ENCODE measurements at regions not wholly inside any gene's neighbourhood (a gene's known extent, or its start where the extent isn't known, plus 50 kb on each side); places are given as distances from the start of the nearest gene placed in this dataset.

GRCh38 chr11:82041764-82042163, 691.9 kb downstream of the FAM181B start:
- no peak overlapping the region for H3K4me2 ChIP-seq (ENCODE audit: insufficient read depth in 1 of 2, low read depth in 2 of 2, low read length in 2 of 2)
- H3K9ac ChIP-seq (replicated peaks in 1 of 4; ENCODE audit: extremely low read depth in 1 of 4, low read depth in 3 of 4, low read length in 3 of 4): no peak overlapping the region
- H2BK5ac ChIP-seq (ENCODE audit: low read depth, low read length): no peak overlapping the region
- H3K79me1 ChIP-seq (ENCODE audit: low read depth, low read length): no peaks in the 10 kb centered on the region
- H4K91ac ChIP-seq (replicated peaks; ENCODE audit: insufficient read length, low read length): no peak overlapping the region
- no peaks in the 10 kb centered on the region for H3K23me2 ChIP-seq (ENCODE audit: low read depth, low read length)
- no peak overlapping the region for H3K18ac ChIP-seq (ENCODE audit: extremely low read depth, low read length)
- H3K14ac ChIP-seq (ENCODE audit: insufficient read length): no peak overlapping the region
- POLR2A ChIA-PET (ENCODE audit: partially characterized antibody): no interaction called here
- H2AFZ ChIP-seq (ENCODE audit: low read length): no peak overlapping the region
- H2AK5ac ChIP-seq (ENCODE audit: low read depth, low read length): no peak overlapping the region
- no peaks in the 10 kb centered on the region for H3K36me3 ChIP-seq (ENCODE audit: control insufficient read depth in 2 of 4, insufficient read depth in 4 of 4, low read length in 3 of 4)
- H3K9me3 ChIP-seq (ENCODE audit: insufficient read depth in 2 of 2, low read depth in 1 of 2, low read length in 1 of 2): no peaks in the 10 kb centered on the region
- no peak overlapping the region for H2BK12ac ChIP-seq (ENCODE audit: low read depth, low read length)
- no peak overlapping the region for H3K4me3 ChIP-seq (ENCODE audit: extremely low read depth in 1 of 4, insufficient read depth in 2 of 4, low read depth in 3 of 4, low read length in 4 of 4)
- no peak overlapping the region for H4K5ac ChIP-seq (ENCODE audit: insufficient read length, low read depth, low read length)
- H2BK120ac ChIP-seq (replicated peaks; ENCODE audit: low read depth, low read length): no peak overlapping the region
- H3K4me1 ChIP-seq (replicated peaks in 1 of 4; ENCODE audit: control insufficient read depth in 3 of 4, insufficient read depth in 4 of 4, low read length in 3 of 4): no peaks in the 10 kb centered on the region
- no peak overlapping the region for H3K23ac ChIP-seq (ENCODE audit: insufficient read length)
- H4K20me1 ChIP-seq (replicated peaks in 1 of 2; ENCODE audit: control insufficient read depth in 1 of 2, insufficient read depth in 2 of 2, low read length in 2 of 2): no peaks in the 10 kb centered on the region
- CTCF ChIA-PET (ENCODE audit: partially characterized antibody): interaction anchor here (1.0 to 1.4 kb wide), 3 partner anchors 128 to 394 kb away, joined by 3 to 4 read pairs (median 3); no protein-coding TSS in a partner anchor
- no peak overlapping the region for H3K27ac ChIP-seq (ENCODE audit: low read depth, low read length)
- no peaks in the 10 kb centered on the region for H3K27me3 ChIP-seq (replicated peaks in 1 of 4; ENCODE audit: control insufficient read depth in 3 of 4, extremely low read depth in 1 of 4, insufficient read depth in 3 of 4, low read length in 3 of 4)
- DNase-seq (ENCODE audit: low read depth in 1 of 2, low spot score in 2 of 2) (no peak), FAIRE-seq (no peak)
- H3K4ac ChIP-seq (replicated peaks; ENCODE audit: insufficient read length, low read depth, low read length): no peak overlapping the region
- no peak overlapping the region for H2BK15ac ChIP-seq (ENCODE audit: low read length)
- H3K56ac ChIP-seq (replicated peaks; ENCODE audit: insufficient read length, low read depth, low read length): no peak overlapping the region
- H4K8ac ChIP-seq (ENCODE audit: extremely low read depth, insufficient read depth, low read length): no peak overlapping the region
- no peaks in the 10 kb centered on the region for H3K79me2 ChIP-seq (ENCODE audit: control insufficient read depth in 1 of 2, insufficient read depth in 2 of 2, low read length in 2 of 2)
- WGBS, 2 experiments (ENCODE audit: extremely low coverage in 1 of 2, insufficient coverage in 1 of 2, insufficient read length in 1 of 2, insufficient replicate concordance in 2 of 2, low coverage in 1 of 2, low lambda C conversion rate in 2 of 2, missing lambda C conversion rate in 1 of 2): 93% methylated on average over 6 of the region's 6 CpGs; no CpG with 5 or more reads in 1 of the 2 experiments
- no peak overlapping the region for H2BK20ac ChIP-seq (ENCODE audit: low read length)
- TF ChIP-seq GABPA (IDR thresholded peaks at IDR 0.05; ENCODE audit: borderline replicate concordance, insufficient read depth, low read length): no peak
- TF ChIP-seq TCF12 (IDR thresholded peaks at IDR 0.05; ENCODE audit: low read depth, low read length): no peak
- TF ChIP-seq RFX5 (IDR thresholded peaks at IDR 0.05; ENCODE audit: borderline replicate concordance, low read depth, low read length): no peak
- no peak for TF ChIP-seq EGR1 (IDR thresholded peaks at IDR 0.05; ENCODE audit: borderline replicate concordance, low read depth, low read length)
- no peak for TF ChIP-seq BRCA1 (IDR thresholded peaks at IDR 0.05; ENCODE audit: low read depth, low read length)
- no peak for TF ChIP-seq CHD1 (IDR thresholded peaks at IDR 0.05; ENCODE audit: low read depth, low read length)
- no peak for TF ChIP-seq BCL11A (IDR thresholded peaks at IDR 0.05; ENCODE audit: low read depth in 2 of 2, low read length in 2 of 2)
- no peak for TF ChIP-seq RAD21 (IDR thresholded peaks at IDR 0.05 in 1 of 2, conservative IDR thresholded peaks at IDR 0.05 in 1 of 2; ENCODE audit: low read depth in 2 of 2, low read length in 2 of 2)
- TF ChIP-seq SIX5 (IDR thresholded peaks at IDR 0.05; ENCODE audit: low read depth, low read length): no peak
- TF ChIP-seq EZH2 (IDR thresholded peaks at IDR 0.05; ENCODE audit: low read depth, low read length, severe bottlenecking): no peak
- no peak for TF ChIP-seq TEAD4 (IDR thresholded peaks at IDR 0.05; ENCODE audit: low read depth, low read length)
- no peak for TF ChIP-seq HDAC6 (IDR thresholded peaks at IDR 0.05; ENCODE audit: low read depth, low read length)
- TF ChIP-seq, protein P1, sequence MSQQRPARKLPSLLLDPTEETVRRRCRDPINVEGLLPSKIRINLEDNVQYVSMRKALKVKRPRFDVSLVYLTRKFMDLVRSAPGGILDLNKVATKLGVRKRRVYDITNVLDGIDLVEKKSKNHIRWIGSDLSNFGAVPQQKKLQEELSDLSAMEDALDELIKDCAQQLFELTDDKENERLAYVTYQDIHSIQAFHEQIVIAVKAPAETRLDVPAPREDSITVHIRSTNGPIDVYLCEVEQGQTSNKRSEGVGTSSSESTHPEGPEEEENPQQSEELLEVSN (IDR thresholded peaks at IDR 0.05): no peak
- TF ChIP-seq NANOG (IDR thresholded peaks at IDR 0.05; ENCODE audit: insufficient read depth, low read depth, low read length, poor library complexity, severe bottlenecking): no peak
- no peak for TF ChIP-seq TAF7 (optimal IDR thresholded peaks at IDR 0.05; ENCODE audit: borderline replicate concordance, low read depth, low read length)

Data from H1 (cell line).